WTC11 (cell line): ENCODE measurements at regions not wholly inside any gene's neighbourhood (a gene's known extent, or its start where the extent isn't known, plus 50 kb on each side); places are given as distances from the start of the nearest gene placed in this dataset.

ENCODE experiments used
- ATAC-seq: fragments of 200-7000 bp; cut with Tn5 transposase; 2 replicates; pipeline ENCODE4 v1.10.0; 2021; ENCODE audit warnings: mild to moderate bottlenecking, moderate library complexity
- CTCF ChIA-PET: fragments of 300-600 bp; sonication (Branson Sonifier 250); formaldehyde crosslinking; loops from one replicate; lab custom pipeline; 2021; ENCODE audit warnings: antibody characterized with exemption; lab: Charles Lee
- POLR2A ChIA-PET: fragments of 350-600 bp; sonication (Branson Sonifier 250); formaldehyde crosslinking; loops from one replicate; lab custom pipeline; 2021; ENCODE audit warnings: antibody characterized with exemption; lab: Charles Lee
- DNase-seq: peaks from one replicate; pipeline ENCODE4 v3.0.0; 2021; ENCODE audit warnings: low spot score
- H3K27ac Mint-ChIP-seq: 2 replicates; pipeline ENCODE4 v1.8.0; 2021; ENCODE audit warnings: mixed read lengths
- H3K27me3 Mint-ChIP-seq: 2 replicates; pipeline ENCODE4 v1.8.0; 2021; ENCODE audit warnings: low read depth, mild to moderate bottlenecking, moderate library complexity, mixed read lengths
- H3K36me3 Mint-ChIP-seq: 2 replicates; pipeline ENCODE4 v1.8.0; 2021; ENCODE audit warnings: mixed read lengths
- H3K4me1 Mint-ChIP-seq: 2 replicates; pipeline ENCODE4 v1.8.0; 2022; ENCODE audit warnings: mixed read lengths
- H3K4me3 Mint-ChIP-seq: 2 replicates; pipeline ENCODE4 v1.8.0; 2021; ENCODE audit warnings: mild to moderate bottlenecking, moderate library complexity, mixed read lengths
- H3K9me3 Mint-ChIP-seq: 2 replicates; pipeline ENCODE4 v1.8.0; 2021; ENCODE audit warnings: mixed read lengths
- CREM ChIP-seq: sonication (generic); formaldehyde crosslinking; IDR thresholded peaks from 2 replicates; pipeline ENCODE4 v1.8.1; 2022; ENCODE audit warnings: mild to moderate bottlenecking, missing genetic modification reagents, moderate library complexity
- E2F1 ChIP-seq: sonication (generic); formaldehyde crosslinking; IDR thresholded peaks from 2 replicates; pipeline ENCODE4 v1.8.0; 2022; ENCODE audit warnings: mild to moderate bottlenecking, missing genetic modification reagents
- ELF4 ChIP-seq: sonication (generic); formaldehyde crosslinking; IDR thresholded peaks from 2 replicates; pipeline ENCODE4 v1.8.1; 2022; ENCODE audit warnings: low read depth, mild to moderate bottlenecking, moderate library complexity, missing genetic modification reagents
- FOXP4 ChIP-seq: sonication (generic); formaldehyde crosslinking; IDR thresholded peaks from 2 replicates; pipeline ENCODE4 v1.8.0; 2022; ENCODE audit warnings: mild to moderate bottlenecking, missing genetic modification reagents
- GABPB1 ChIP-seq: sonication (generic); formaldehyde crosslinking; IDR thresholded peaks from 2 replicates; pipeline ENCODE4 v1.8.1; 2023; ENCODE audit warnings: mild to moderate bottlenecking, missing genetic modification reagents
- HMGA2 ChIP-seq: fragments of 250-450 bp; sonication (Bioruptor Pico); IDR thresholded peaks from 2 replicates; pipeline ENCODE4 v1.4.0; 2021; ENCODE audit warnings: mild to moderate bottlenecking, moderate library complexity
- NFYB ChIP-seq: sonication (generic); formaldehyde crosslinking; conservative IDR thresholded peaks from 2 replicates; pipeline ENCODE4 v1.8.0; 2022; ENCODE audit warnings: low read depth, missing genetic modification reagents
- TEAD1 ChIP-seq: sonication (generic); formaldehyde crosslinking; IDR thresholded peaks from 2 replicates; pipeline ENCODE4 v1.8.0; 2022; ENCODE audit warnings: mild to moderate bottlenecking, missing genetic modification reagents
- ZNF219 ChIP-seq: sonication (generic); formaldehyde crosslinking; IDR thresholded peaks from 2 replicates; pipeline ENCODE4 v1.8.0; 2023; ENCODE audit warnings: missing genetic modification reagents, mild to moderate bottlenecking, borderline replicate concordance
- ZNF425 ChIP-seq: fragments of 250-450 bp; sonication (Bioruptor Pico); conservative IDR thresholded peaks from 2 replicates; pipeline ENCODE4 v1.9.0; 2021; ENCODE audit warnings: mild to moderate bottlenecking
- TF ChIP-seq, protein P1 (sequence below): fragments of 250-450 bp; sonication (Bioruptor Pico); IDR thresholded peaks from 2 replicates; pipeline ENCODE4 v1.9.0; 2021; ENCODE audit warnings: mild to moderate bottlenecking
- TF ChIP-seq, protein P2 (sequence below): sonication (generic); formaldehyde crosslinking; IDR thresholded peaks from 2 replicates; pipeline ENCODE4 v1.8.0; 2022; ENCODE audit warnings: missing genetic modification reagents
- TF ChIP-seq, protein P3 (sequence below): sonication (generic); formaldehyde crosslinking; IDR thresholded peaks from 2 replicates; pipeline ENCODE4 v1.8.0; 2023; ENCODE audit warnings: mild to moderate bottlenecking, missing genetic modification reagents
- TF ChIP-seq, protein P4 (sequence below): fragments of 200-600 bp; IDR thresholded peaks from 2 replicates; pipeline ENCODE4 v1.8.0; 2022; ENCODE audit warnings: antibody characterized with exemption

- Mint-ChIP-seq H3K4me1 (no peaks in the 10 kb centered on the region), H3K27me3 (no peaks in the 10 kb centered on the region; the same call in 1 of the 2 replicates), H3K36me3 (no peaks in the 10 kb centered on the region), H3K9me3 (peaks cover 11% of the 10 kb centered on the region), H3K27ac (no peak overlapping the region), H3K4me3 (no peak overlapping the region)
- TF ChIP-seq NFYB (CRISPR knock-in tag) (no peak), HMGA2 (CRISPR knock-in tag) (no peak), ZNF219 (CRISPR knock-in tag) (no peak), ELF4 (no peak), FOXP4 (no peak), GABPB1 (no peak), E2F1 (CRISPR knock-in tag) (no peak), TEAD1 (CRISPR knock-in tag) (no peak), ZNF425 (CRISPR knock-in tag) (no peak), CREM (CRISPR knock-in tag) (no peak)
- TF ChIP-seq, protein P1, sequence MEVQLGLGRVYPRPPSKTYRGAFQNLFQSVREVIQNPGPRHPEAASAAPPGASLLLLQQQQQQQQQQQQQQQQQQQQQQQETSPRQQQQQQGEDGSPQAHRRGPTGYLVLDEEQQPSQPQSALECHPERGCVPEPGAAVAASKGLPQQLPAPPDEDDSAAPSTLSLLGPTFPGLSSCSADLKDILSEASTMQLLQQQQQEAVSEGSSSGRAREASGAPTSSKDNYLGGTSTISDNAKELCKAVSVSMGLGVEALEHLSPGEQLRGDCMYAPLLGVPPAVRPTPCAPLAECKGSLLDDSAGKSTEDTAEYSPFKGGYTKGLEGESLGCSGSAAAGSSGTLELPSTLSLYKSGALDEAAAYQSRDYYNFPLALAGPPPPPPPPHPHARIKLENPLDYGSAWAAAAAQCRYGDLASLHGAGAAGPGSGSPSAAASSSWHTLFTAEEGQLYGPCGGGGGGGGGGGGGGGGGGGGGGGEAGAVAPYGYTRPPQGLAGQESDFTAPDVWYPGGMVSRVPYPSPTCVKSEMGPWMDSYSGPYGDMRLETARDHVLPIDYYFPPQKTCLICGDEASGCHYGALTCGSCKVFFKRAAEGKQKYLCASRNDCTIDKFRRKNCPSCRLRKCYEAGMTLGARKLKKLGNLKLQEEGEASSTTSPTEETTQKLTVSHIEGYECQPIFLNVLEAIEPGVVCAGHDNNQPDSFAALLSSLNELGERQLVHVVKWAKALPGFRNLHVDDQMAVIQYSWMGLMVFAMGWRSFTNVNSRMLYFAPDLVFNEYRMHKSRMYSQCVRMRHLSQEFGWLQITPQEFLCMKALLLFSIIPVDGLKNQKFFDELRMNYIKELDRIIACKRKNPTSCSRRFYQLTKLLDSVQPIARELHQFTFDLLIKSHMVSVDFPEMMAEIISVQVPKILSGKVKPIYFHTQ (CRISPR knock-in tag): no peak
- TF ChIP-seq, protein P2, sequence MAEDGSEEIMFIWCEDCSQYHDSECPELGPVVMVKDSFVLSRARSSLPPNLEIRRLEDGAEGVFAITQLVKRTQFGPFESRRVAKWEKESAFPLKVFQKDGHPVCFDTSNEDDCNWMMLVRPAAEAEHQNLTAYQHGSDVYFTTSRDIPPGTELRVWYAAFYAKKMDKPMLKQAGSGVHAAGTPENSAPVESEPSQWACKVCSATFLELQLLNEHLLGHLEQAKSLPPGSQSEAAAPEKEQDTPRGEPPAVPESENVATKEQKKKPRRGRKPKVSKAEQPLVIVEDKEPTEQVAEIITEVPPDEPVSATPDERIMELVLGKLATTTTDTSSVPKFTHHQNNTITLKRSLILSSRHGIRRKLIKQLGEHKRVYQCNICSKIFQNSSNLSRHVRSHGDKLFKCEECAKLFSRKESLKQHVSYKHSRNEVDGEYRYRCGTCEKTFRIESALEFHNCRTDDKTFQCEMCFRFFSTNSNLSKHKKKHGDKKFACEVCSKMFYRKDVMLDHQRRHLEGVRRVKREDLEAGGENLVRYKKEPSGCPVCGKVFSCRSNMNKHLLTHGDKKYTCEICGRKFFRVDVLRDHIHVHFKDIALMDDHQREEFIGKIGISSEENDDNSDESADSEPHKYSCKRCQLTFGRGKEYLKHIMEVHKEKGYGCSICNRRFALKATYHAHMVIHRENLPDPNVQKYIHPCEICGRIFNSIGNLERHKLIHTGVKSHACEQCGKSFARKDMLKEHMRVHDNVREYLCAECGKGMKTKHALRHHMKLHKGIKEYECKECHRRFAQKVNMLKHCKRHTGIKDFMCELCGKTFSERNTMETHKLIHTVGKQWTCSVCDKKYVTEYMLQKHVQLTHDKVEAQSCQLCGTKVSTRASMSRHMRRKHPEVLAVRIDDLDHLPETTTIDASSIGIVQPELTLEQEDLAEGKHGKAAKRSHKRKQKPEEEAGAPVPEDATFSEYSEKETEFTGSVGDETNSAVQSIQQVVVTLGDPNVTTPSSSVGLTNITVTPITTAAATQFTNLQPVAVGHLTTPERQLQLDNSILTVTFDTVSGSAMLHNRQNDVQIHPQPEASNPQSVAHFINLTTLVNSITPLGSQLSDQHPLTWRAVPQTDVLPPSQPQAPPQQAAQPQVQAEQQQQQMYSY (CRISPR knock-in tag): no peak
- TF ChIP-seq, protein P3, sequence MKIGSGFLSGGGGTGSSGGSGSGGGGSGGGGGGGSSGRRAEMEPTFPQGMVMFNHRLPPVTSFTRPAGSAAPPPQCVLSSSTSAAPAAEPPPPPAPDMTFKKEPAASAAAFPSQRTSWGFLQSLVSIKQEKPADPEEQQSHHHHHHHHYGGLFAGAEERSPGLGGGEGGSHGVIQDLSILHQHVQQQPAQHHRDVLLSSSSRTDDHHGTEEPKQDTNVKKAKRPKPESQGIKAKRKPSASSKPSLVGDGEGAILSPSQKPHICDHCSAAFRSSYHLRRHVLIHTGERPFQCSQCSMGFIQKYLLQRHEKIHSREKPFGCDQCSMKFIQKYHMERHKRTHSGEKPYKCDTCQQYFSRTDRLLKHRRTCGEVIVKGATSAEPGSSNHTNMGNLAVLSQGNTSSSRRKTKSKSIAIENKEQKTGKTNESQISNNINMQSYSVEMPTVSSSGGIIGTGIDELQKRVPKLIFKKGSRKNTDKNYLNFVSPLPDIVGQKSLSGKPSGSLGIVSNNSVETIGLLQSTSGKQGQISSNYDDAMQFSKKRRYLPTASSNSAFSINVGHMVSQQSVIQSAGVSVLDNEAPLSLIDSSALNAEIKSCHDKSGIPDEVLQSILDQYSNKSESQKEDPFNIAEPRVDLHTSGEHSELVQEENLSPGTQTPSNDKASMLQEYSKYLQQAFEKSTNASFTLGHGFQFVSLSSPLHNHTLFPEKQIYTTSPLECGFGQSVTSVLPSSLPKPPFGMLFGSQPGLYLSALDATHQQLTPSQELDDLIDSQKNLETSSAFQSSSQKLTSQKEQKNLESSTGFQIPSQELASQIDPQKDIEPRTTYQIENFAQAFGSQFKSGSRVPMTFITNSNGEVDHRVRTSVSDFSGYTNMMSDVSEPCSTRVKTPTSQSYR (CRISPR knock-in tag): no peak
- TF ChIP-seq, protein P4, sequence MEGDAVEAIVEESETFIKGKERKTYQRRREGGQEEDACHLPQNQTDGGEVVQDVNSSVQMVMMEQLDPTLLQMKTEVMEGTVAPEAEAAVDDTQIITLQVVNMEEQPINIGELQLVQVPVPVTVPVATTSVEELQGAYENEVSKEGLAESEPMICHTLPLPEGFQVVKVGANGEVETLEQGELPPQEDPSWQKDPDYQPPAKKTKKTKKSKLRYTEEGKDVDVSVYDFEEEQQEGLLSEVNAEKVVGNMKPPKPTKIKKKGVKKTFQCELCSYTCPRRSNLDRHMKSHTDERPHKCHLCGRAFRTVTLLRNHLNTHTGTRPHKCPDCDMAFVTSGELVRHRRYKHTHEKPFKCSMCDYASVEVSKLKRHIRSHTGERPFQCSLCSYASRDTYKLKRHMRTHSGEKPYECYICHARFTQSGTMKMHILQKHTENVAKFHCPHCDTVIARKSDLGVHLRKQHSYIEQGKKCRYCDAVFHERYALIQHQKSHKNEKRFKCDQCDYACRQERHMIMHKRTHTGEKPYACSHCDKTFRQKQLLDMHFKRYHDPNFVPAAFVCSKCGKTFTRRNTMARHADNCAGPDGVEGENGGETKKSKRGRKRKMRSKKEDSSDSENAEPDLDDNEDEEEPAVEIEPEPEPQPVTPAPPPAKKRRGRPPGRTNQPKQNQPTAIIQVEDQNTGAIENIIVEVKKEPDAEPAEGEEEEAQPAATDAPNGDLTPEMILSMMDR: no peak
- POLR2A ChIA-PET: no interaction called here
- CTCF ChIA-PET: no interaction called here
- ATAC-seq (no peak), DNase-seq (no peak)
These were observed 163.5 kb upstream of the CDYL start for GRCh38 chr6:4612636-4613171.
